ENCODE measurements at regions not wholly inside any gene's neighbourhood (a gene's known extent, or its start where the extent isn't known, plus 50 kb on each side); places are given as distances from the start of the nearest gene placed in this dataset.

GRCh38 chr2:16167451-16167861, 227.1 kb downstream of the MYCN start:
- TF ChIP-seq CTCF (conservative IDR thresholded peaks at IDR 0.05 in 1 of 2, IDR thresholded peaks at IDR 0.05 in 1 of 2; ENCODE audit: extremely low read depth in 1 of 2, insufficient read depth in 1 of 2, low read depth in 1 of 2, low read length in 2 of 2) = no peak
- no peak for TF ChIP-seq EZH2 (IDR thresholded peaks at IDR 0.05; ENCODE audit: borderline replicate concordance, low read length)
